ENCODE measurements at regions not wholly inside any gene's neighbourhood (a gene's known extent, or its start where the extent isn't known, plus 50 kb on each side); places are given as distances from the start of the nearest gene placed in this dataset.

DNA sequence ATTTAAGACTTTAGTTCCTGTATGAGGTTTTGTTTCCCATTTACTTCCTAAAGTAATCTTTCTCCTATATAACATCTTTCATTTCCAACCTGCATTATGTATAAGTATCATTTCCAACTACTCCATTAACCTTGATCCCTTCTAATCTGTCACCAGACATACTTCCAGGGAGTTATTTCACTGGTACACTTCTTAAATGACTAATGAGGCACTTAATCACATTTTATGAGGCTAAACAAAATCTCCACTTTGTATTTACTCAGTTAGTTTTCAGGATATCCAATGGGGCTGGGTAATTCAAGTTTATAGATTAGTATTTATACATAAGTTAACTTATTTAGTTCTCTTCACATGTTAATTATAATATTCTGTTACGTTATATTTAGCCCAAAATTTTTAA lies 634.7 kb downstream of the PCDH17 start:
- TF ChIP-seq, protein P1, sequence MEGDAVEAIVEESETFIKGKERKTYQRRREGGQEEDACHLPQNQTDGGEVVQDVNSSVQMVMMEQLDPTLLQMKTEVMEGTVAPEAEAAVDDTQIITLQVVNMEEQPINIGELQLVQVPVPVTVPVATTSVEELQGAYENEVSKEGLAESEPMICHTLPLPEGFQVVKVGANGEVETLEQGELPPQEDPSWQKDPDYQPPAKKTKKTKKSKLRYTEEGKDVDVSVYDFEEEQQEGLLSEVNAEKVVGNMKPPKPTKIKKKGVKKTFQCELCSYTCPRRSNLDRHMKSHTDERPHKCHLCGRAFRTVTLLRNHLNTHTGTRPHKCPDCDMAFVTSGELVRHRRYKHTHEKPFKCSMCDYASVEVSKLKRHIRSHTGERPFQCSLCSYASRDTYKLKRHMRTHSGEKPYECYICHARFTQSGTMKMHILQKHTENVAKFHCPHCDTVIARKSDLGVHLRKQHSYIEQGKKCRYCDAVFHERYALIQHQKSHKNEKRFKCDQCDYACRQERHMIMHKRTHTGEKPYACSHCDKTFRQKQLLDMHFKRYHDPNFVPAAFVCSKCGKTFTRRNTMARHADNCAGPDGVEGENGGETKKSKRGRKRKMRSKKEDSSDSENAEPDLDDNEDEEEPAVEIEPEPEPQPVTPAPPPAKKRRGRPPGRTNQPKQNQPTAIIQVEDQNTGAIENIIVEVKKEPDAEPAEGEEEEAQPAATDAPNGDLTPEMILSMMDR (conservative IDR thresholded peaks at IDR 0.05) = no peak
- TF ChIP-seq EZH2 (IDR thresholded peaks at IDR 0.05; ENCODE audit: low read depth) = no peak
